ENCODE measurements at regions not wholly inside any gene's neighbourhood (a gene's known extent, or its start where the extent isn't known, plus 50 kb on each side); places are given as distances from the start of the nearest gene placed in this dataset.
"Not testable (repeated sequence)": the region's sequence is repeated elsewhere in the genome, so short reads cannot be mapped to it uniquely, and the experiment has no call there.

- DNase-seq, result peak; percentile 92
Observed at GRCh38 chr6:63441266-63441956, 121.6 kb upstream of the LGSN start.

- no peak for DNase-seq
Observed at GRCh38 chr6:63442870-63443269, 123.1 kb upstream of the LGSN start.

- DNase-seq, result no peak
Observed at GRCh38 chr6:63444768-63445167, 125.0 kb upstream of the LGSN start.

- DNase-seq, result no peak
Observed at GRCh38 chr6:63446405-63446804, 125.9 kb upstream of the LOC128125822 start.

GRCh38 chr6:63447134-63447533 lies 125.1 kb upstream of the LOC128125822 start:
- DNase-seq, result no peak

- DNase-seq, result no peak
Observed at GRCh38 chr6:63448229-63448628, 124.1 kb upstream of the LOC128125822 start.

GRCh38 chr6:63449714-63450113 lies 122.6 kb upstream of the LOC128125822 start:
- DNase-seq, result no peak

- DNase-seq, result no peak
Observed at GRCh38 chr6:63451238-63451637, 121.0 kb upstream of the LOC128125822 start.

GRCh38 chr6:63452125-63452524 lies 120.2 kb upstream of the LOC128125822 start:
- no peak for DNase-seq

- no peak for DNase-seq
Observed at GRCh38 chr6:63456734-63457133, 115.5 kb upstream of the LOC128125822 start.

GRCh38 chr6:63458480-63459115 lies 113.7 kb upstream of the LOC128125822 start:
- DNase-seq, result no peak

GRCh38 chr6:63459814-63460213 lies 112.5 kb upstream of the LOC128125822 start:
- no peak for DNase-seq

GRCh38 chr6:63460971-63461370 lies 111.3 kb upstream of the LOC128125822 start:
- no peak for DNase-seq

GRCh38 chr6:63464060-63464459 lies 108.2 kb upstream of the LOC128125822 start:
- no peak for DNase-seq

GRCh38 chr6:63465750-63466149 lies 106.5 kb upstream of the LOC128125822 start:
- no peak for DNase-seq

- no peak for DNase-seq
Observed at GRCh38 chr6:63466242-63466733, 106.0 kb upstream of the LOC128125822 start.

GRCh38 chr6:63467247-63467954 lies 104.9 kb upstream of the LOC128125822 start:
- no peak for DNase-seq

GRCh38 chr6:63471145-63471544 lies 101.1 kb upstream of the LOC128125822 start:
- not testable (repeated sequence) for DNase-seq

GRCh38 chr6:63471654-63472053 lies 100.6 kb upstream of the LOC128125822 start:
- no peak for DNase-seq

- no peak for DNase-seq
Observed at GRCh38 chr6:63475707-63476106, 96.6 kb upstream of the LOC128125822 start.

GRCh38 chr6:63476302-63476701 lies 96.0 kb upstream of the LOC128125822 start:
- DNase-seq, result no peak

- DNase-seq, result no peak
Observed at GRCh38 chr6:63477422-63478040, 94.7 kb upstream of the LOC128125822 start.

GRCh38 chr6:63478734-63479133 lies 93.5 kb upstream of the LOC128125822 start:
- DNase-seq, result no peak
